Astrocyte of the spinal cord (primary cell): ENCODE measurements at regions not wholly inside any gene's neighbourhood (a gene's known extent, or its start where the extent isn't known, plus 50 kb on each side); places are given as distances from the start of the nearest gene placed in this dataset.

ENCODE experiments used
- DNase-seq: peaks from one replicate; pipeline ENCODE4 v3.0.0; 2011; ENCODE audit warnings: low read depth, low spot score
- H3K4me3 ChIP-seq: 2 replicates; pipeline ENCODE4 v1.5.1; 2011; ENCODE audit warnings: low read depth, mild to moderate bottlenecking, low read length, moderate library complexity
- in situ Hi-C: cut with HindIII; loops from 2 replicates; pipeline ENCODE4 v1.10.0; 2017; ENCODE audit warnings: low sequenced_read_pairs
- TF ChIP-seq, protein P1 (sequence below): IDR thresholded peaks from 2 replicates; pipeline ENCODE4 v1.5.1; 2012; ENCODE audit warnings: low read depth, mild to moderate bottlenecking, low read length, inconsistent platforms

DNA sequence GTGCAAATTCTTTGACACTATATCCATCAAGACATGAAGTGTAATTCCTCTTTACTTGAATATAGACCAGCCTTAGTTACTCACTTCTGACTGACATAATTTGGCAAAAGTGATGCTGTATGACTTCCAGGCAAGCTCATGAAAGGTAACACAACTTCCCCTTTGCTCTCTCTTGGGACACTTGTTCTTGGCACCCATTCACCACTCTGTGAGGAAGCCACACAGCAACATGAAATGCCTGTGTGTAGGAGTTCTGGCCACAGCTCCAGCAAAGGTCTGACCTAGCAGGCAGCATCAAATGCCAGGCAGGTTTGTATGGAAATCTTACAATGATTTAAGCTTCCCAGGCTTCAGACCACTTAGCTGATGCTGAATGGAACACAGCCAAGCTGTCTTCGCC lies 280.3 kb downstream of the PDHA2 start:
- in situ Hi-C loops, result no loop called here
- no peak overlapping the region for H3K4me3 ChIP-seq
- TF ChIP-seq, protein P1, sequence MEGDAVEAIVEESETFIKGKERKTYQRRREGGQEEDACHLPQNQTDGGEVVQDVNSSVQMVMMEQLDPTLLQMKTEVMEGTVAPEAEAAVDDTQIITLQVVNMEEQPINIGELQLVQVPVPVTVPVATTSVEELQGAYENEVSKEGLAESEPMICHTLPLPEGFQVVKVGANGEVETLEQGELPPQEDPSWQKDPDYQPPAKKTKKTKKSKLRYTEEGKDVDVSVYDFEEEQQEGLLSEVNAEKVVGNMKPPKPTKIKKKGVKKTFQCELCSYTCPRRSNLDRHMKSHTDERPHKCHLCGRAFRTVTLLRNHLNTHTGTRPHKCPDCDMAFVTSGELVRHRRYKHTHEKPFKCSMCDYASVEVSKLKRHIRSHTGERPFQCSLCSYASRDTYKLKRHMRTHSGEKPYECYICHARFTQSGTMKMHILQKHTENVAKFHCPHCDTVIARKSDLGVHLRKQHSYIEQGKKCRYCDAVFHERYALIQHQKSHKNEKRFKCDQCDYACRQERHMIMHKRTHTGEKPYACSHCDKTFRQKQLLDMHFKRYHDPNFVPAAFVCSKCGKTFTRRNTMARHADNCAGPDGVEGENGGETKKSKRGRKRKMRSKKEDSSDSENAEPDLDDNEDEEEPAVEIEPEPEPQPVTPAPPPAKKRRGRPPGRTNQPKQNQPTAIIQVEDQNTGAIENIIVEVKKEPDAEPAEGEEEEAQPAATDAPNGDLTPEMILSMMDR, result no peak
- DNase-seq, result no peak

DNA sequence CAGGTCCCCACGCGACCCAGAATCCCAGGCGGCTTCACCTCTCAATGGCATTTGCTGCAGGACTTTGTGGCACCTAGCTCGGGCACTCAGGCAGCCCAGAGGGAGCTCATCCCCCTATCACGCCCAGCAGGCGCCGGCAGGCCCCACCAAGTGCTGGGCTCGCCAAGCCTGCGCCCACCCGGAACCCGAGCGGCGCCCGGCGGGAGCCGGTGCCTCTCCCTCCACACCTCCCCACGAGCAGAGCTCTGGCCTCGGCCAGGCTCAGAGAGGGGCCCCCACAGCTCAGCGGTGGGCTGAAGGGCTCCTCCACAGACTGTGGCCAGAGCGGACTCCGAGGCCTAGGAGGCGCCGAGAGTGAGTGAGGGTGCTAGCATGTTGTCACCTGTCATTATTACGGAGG lies 286.3 kb downstream of the PDHA2 start:
- in situ Hi-C loops, result no loop called here
- TF ChIP-seq, protein P1, result no peak
- no peak for DNase-seq
- no peak overlapping the region for H3K4me3 ChIP-seq

DNA sequence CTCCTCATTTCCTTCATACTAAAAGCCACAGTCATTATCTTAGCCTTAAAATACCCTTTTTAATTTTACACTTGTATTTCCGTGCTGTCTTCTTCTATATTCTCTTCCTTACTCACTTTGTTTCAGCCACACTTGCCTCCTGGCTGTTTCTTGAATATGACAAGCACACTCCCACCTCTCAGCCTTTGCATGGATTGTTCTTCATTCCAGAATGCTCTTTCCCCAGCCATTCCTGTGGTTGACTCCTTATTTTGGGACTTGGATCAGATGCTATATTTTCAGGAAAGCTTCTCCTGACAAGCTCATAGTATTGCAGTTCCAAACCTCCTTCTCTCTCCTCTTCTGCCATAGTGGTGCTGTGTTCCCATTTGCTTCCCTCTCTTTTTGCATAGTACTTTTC lies 291.3 kb downstream of the PDHA2 start:
- no peak overlapping the region for H3K4me3 ChIP-seq
- DNase-seq, result no peak
- in situ Hi-C loops, result no loop called here
- TF ChIP-seq, protein P1, result no peak

DNA sequence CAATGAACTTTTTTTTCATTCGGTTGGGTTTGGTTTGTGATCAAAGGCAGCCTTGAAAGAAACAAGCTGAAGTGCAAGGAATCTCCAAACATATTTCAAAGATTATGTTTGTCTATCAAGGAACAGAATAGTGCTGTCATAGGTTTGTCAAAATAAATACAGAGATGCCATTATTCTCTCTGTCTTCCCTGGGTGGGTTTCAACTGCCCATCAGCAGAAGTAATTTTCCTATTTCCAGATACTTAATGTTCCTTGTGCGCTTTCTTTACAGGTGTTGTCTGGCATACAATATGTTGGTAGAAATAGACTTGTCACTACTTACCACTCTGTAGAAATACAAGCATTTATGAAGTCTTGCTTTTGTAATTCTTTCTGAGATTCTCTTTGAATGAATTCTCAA lies 294.9 kb downstream of the PDHA2 start:
- TF ChIP-seq, protein P1, result no peak
- in situ Hi-C loops, result no loop called here
- H3K4me3 ChIP-seq, result no peak overlapping the region
- no peak for DNase-seq

DNA sequence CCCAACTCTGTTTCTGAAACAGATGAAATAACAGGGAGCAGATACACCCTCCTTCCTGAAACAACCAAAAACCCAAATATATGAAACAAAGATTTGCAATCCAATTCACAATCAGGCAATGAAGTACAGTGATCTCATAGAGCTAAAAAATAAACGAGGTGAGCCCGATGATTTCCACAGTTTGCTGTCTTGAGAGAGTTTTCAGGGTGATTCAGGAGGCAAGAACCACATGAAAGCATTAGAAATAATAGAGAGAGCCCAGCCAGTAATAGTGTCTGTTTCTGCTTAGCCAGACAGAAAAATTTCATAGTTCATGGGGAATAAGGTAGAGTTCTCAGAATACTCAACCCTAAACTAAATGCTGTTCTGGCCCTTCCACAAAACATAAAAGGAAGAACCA lies 296.2 kb downstream of the PDHA2 start:
- DNase-seq, result peak; percentile 55
- in situ Hi-C loops, result no loop called here
- TF ChIP-seq, protein P1, result no peak
- H3K4me3 ChIP-seq, result no peak overlapping the region

DNA sequence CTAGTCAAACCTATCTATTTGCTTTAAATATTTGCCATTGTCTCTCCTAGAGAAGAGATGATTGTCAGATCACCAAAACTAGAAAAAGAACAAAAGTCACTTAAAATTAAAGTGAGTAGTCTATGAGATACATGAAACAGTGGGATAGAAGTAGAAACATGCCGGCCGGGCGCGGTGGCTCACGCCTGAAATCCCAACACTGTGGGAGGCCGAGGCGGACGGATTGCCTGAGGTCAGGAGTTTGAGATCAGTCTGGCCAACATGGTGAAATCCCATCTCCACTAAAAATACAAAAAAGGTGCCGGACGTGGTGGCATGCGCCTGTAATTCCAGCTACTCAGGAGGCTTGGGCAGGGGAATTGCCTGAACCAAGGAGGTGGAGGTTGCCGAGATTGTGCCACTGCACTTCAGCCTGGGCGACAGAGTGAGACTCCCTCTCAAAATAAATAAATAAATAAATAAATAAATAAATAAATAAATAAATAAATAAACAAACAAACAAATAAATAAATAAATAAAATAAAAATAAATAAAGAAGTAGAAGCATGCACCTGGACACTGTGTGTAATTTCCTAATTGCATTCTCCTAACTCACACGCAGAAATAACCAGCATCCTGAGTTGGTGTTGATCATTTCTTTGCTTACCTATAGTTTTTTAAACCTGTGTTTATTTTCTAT lies 299.5 kb downstream of the PDHA2 start:
- TF ChIP-seq, protein P1, result no peak

More for the DNA sequence above, 299.5 kb downstream of the PDHA2 start:
- in situ Hi-C loops, result no loop called here
- no peak overlapping the region for H3K4me3 ChIP-seq
- no peak for DNase-seq
